HFF-Myc (cell line): ENCODE measurements at regions not wholly inside any gene's neighbourhood (a gene's known extent, or its start where the extent isn't known, plus 50 kb on each side); places are given as distances from the start of the nearest gene placed in this dataset.

Source experiments
- DNase-seq: peaks from one replicate; pipeline ENCODE4 v3.0.0-alpha.2; 2011; ENCODE audit warnings: low read depth; ENCODE audit errors: extremely low read depth
- H3K4me3 ChIP-seq: replicated peaks from 2 replicates; pipeline ENCODE4 v1.5.1; 2011; ENCODE audit warnings: low read depth, mild to moderate bottlenecking, control low read depth, low read length
- CTCF ChIP-seq: IDR thresholded peaks from 2 replicates; pipeline ENCODE4 v1.5.1; 2012; ENCODE audit warnings: mild to moderate bottlenecking, low read depth, low read length, control low read depth; ENCODE audit errors: missing control alignments

GRCh38 chr18:44060197-44060596 lies 620.5 kb upstream of the SETBP1 start:
- no peak for DNase-seq
- no peak overlapping the region for H3K4me3 ChIP-seq
- no peak for TF ChIP-seq CTCF

- no peak overlapping the region for H3K4me3 ChIP-seq
- no peak for DNase-seq
- TF ChIP-seq CTCF: no peak
Measured at GRCh38 chr18:44061438-44061837, 619.2 kb upstream of the SETBP1 start.

GRCh38 chr18:44062345-44062744 lies 618.3 kb upstream of the SETBP1 start:
- no peak for DNase-seq
- no peak overlapping the region for H3K4me3 ChIP-seq
- TF ChIP-seq CTCF: no peak

- TF ChIP-seq CTCF: no peak
- H3K4me3 ChIP-seq: no peak overlapping the region
- no peak for DNase-seq
Measured at GRCh38 chr18:44065206-44065605, 615.5 kb upstream of the SETBP1 start.

GRCh38 chr18:44066541-44066940 lies 614.1 kb upstream of the SETBP1 start:
- TF ChIP-seq CTCF: no peak
- H3K4me3 ChIP-seq: no peak overlapping the region
- no peak for DNase-seq

- no peak for DNase-seq
- H3K4me3 ChIP-seq: no peak overlapping the region
- no peak for TF ChIP-seq CTCF
Measured at GRCh38 chr18:44067186-44067585, 613.5 kb upstream of the SETBP1 start.

GRCh38 chr18:44075038-44075437 lies 605.6 kb upstream of the SETBP1 start:
- no peak for TF ChIP-seq CTCF
- H3K4me3 ChIP-seq: no peak overlapping the region
- no peak for DNase-seq
